ENCODE measurements at regions not wholly inside any gene's neighbourhood (a gene's known extent, or its start where the extent isn't known, plus 50 kb on each side); places are given as distances from the start of the nearest gene placed in this dataset.

DNA sequence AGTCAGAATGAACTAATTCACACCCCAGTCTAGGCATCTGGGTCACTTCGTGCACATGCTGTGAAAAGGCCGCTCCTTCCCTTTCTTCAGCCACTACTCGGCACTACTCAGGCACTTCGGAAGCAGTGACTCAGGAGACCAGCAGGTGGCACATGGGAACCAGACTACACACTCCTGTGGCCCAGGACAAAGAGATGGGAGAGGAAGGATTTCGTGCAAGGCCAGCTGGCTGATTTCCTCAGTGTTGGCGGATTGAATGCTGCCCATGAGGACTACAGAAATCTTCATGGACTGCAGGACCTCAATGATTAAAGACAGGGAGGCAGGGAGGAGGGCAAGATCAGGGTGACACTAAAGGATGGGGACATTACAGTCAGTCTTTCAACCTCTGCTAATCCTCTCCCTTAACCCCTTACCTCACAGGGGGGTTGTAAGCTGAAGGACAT lies 117.8 kb upstream of the SPACA1 start:
- TF ChIP-seq, protein P1, sequence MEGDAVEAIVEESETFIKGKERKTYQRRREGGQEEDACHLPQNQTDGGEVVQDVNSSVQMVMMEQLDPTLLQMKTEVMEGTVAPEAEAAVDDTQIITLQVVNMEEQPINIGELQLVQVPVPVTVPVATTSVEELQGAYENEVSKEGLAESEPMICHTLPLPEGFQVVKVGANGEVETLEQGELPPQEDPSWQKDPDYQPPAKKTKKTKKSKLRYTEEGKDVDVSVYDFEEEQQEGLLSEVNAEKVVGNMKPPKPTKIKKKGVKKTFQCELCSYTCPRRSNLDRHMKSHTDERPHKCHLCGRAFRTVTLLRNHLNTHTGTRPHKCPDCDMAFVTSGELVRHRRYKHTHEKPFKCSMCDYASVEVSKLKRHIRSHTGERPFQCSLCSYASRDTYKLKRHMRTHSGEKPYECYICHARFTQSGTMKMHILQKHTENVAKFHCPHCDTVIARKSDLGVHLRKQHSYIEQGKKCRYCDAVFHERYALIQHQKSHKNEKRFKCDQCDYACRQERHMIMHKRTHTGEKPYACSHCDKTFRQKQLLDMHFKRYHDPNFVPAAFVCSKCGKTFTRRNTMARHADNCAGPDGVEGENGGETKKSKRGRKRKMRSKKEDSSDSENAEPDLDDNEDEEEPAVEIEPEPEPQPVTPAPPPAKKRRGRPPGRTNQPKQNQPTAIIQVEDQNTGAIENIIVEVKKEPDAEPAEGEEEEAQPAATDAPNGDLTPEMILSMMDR (IDR thresholded peaks at IDR 0.05): peak; percentile 44 to 78 (median 58)
- no peak for TF ChIP-seq POLR2AphosphoS5 (IDR thresholded peaks at IDR 0.05; ENCODE audit: insufficient read depth in 1 of 2, low read depth in 1 of 2)
